ENCODE measurements at regions not wholly inside any gene's neighbourhood (a gene's known extent, or its start where the extent isn't known, plus 50 kb on each side); places are given as distances from the start of the nearest gene placed in this dataset.

DNA sequence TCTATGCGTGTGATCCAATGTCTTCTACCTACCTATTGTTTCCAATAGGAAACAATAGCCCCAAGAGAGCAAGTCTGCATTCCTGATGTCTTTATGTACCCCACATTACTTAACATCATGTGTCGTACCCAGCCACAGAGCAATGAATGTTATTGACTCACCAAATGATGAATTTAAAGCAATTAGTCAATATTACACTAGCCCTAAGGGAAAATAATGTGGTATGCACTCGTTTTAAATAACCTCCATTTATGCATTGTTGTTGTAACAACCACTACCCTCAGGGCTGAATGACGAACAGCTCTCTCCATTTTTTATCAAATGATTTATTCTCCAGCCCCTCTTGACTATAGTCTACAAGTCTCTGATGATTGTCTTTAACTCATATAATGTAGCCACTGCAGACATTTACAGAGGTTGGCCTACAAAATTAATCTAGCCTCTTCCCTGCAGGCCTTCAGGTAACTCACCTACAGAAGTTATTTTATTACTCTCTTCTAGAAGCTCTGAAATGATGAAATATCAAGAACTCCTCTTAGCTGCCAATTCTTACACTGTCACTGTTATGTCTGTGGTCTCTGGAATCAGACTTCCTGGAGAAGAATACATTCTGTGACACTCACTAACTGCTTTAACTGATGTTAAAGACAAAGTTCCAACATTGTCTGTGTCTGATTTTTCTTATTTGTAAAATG lies 601.7 kb upstream of the GRIA3 start:
- Histone ChIP-seq H3K27ac (no peak overlapping the region), H3K4me1 (no peaks in the 10 kb centered on the region), H3K4me3 (no peak overlapping the region), H3K9me3 (no peaks in the 10 kb centered on the region; the same call in 2 of the 3 replicates), H3K4me2 (no peak overlapping the region)
- ChIA-PET CTCF (no interaction called here), POLR2A (no interaction called here)
- no peak for TF ChIP-seq ZFP36 (IDR thresholded peaks at IDR 0.05; ENCODE audit: borderline replicate concordance, partially characterized antibody)
- no peak for TF ChIP-seq ZSCAN20 (CRISPR knock-in tag; IDR thresholded peaks at IDR 0.05)
- TF ChIP-seq, protein P1, sequence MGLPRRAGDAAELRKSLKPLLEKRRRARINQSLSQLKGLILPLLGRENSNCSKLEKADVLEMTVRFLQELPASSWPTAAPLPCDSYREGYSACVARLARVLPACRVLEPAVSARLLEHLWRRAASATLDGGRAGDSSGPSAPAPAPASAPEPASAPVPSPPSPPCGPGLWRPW (IDR thresholded peaks at IDR 0.05): no peak
- no peak for TF ChIP-seq FOSB (CRISPR knock-in tag; IDR thresholded peaks at IDR 0.05)
- TF ChIP-seq BHLHE40 (IDR thresholded peaks at IDR 0.05; ENCODE audit: low read depth, low read length): no peak
- FAIRE-seq (no peak), DNase-seq (ENCODE audit: low read depth in 1 of 2, low spot score in 1 of 2) (no peak), ATAC-seq (no peak)
- WGBS (ENCODE audit: missing lambda C conversion rate): 14% methylated on average over 4 of the region's 4 CpGs

DNA sequence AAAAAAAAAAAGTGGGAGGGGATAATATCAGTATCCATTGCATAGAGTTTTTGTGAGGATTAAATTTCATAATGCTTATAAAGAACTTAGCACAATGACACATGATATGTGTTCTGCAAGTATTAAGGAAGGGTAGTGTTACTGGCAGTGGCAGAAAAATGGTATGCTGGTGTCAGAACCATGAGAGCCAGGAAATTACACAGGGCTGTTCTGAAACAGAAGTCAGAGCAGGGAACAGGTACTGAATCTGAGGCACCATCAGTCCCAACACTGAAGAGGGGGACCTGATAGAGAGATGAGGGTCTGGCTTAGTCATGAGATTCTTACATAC lies 601.1 kb upstream of the GRIA3 start:
- CTCF ChIA-PET: no interaction called here
- Histone ChIP-seq H3K4me3 (no peak overlapping the region), H3K27ac (no peak overlapping the region), H3K4me1 (no peaks in the 10 kb centered on the region), H3K9me3 (no peaks in the 10 kb centered on the region; the same call in 2 of the 3 replicates), H3K4me2 (no peak overlapping the region)
- TF ChIP-seq, protein P2, sequence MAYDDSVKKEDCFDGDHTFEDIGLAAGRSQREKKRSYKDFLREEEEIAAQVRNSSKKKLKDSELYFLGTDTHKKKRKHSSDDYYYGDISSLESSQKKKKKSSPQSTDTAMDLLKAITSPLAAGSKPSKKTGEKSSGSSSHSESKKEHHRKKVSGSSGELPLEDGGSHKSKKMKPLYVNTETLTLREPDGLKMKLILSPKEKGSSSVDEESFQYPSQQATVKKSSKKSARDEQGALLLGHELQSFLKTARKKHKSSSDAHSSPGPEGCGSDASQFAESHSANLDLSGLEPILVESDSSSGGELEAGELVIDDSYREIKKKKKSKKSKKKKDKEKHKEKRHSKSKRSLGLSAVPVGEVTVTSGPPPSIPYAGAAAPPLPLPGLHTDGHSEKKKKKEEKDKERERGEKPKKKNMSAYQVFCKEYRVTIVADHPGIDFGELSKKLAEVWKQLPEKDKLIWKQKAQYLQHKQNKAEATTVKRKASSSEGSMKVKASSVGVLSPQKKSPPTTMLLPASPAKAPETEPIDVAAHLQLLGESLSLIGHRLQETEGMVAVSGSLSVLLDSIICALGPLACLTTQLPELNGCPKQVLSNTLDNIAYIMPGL (CRISPR knock-in tag; IDR thresholded peaks at IDR 0.05; ENCODE audit: borderline replicate concordance): no peak
- TF ChIP-seq EHF (CRISPR knock-in tag; IDR thresholded peaks at IDR 0.05) (no peak), KDM1A (IDR thresholded peaks at IDR 0.05; ENCODE audit: low read depth) (no peak), RAD21 (conservative IDR thresholded peaks at IDR 0.05 in 1 of 2, IDR thresholded peaks at IDR 0.05 in 1 of 2) (no peak), MAZ (IDR thresholded peaks at IDR 0.05; ENCODE audit: borderline replicate concordance, low read depth, low read length) (no peak), KDM5A (IDR thresholded peaks at IDR 0.05) (no peak), CBX2 (IDR thresholded peaks at IDR 0.05; ENCODE audit: borderline replicate concordance, low read depth) (no peak), RCOR1 (IDR thresholded peaks at IDR 0.05; ENCODE audit: low read depth, low read length) (no peak), JUN (IDR thresholded peaks at IDR 0.05) (no peak), CHD4 (IDR thresholded peaks at IDR 0.05; ENCODE audit: borderline replicate concordance) (no peak)
- TF ChIP-seq, protein P3, sequence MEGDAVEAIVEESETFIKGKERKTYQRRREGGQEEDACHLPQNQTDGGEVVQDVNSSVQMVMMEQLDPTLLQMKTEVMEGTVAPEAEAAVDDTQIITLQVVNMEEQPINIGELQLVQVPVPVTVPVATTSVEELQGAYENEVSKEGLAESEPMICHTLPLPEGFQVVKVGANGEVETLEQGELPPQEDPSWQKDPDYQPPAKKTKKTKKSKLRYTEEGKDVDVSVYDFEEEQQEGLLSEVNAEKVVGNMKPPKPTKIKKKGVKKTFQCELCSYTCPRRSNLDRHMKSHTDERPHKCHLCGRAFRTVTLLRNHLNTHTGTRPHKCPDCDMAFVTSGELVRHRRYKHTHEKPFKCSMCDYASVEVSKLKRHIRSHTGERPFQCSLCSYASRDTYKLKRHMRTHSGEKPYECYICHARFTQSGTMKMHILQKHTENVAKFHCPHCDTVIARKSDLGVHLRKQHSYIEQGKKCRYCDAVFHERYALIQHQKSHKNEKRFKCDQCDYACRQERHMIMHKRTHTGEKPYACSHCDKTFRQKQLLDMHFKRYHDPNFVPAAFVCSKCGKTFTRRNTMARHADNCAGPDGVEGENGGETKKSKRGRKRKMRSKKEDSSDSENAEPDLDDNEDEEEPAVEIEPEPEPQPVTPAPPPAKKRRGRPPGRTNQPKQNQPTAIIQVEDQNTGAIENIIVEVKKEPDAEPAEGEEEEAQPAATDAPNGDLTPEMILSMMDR (IDR thresholded peaks at IDR 0.05): no peak
- TF ChIP-seq, protein P4, sequence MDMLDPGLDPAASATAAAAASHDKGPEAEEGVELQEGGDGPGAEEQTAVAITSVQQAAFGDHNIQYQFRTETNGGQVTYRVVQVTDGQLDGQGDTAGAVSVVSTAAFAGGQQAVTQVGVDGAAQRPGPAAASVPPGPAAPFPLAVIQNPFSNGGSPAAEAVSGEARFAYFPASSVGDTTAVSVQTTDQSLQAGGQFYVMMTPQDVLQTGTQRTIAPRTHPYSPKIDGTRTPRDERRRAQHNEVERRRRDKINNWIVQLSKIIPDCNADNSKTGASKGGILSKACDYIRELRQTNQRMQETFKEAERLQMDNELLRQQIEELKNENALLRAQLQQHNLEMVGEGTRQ (IDR thresholded peaks at IDR 0.05): no peak
- TF ChIP-seq, protein P5, sequence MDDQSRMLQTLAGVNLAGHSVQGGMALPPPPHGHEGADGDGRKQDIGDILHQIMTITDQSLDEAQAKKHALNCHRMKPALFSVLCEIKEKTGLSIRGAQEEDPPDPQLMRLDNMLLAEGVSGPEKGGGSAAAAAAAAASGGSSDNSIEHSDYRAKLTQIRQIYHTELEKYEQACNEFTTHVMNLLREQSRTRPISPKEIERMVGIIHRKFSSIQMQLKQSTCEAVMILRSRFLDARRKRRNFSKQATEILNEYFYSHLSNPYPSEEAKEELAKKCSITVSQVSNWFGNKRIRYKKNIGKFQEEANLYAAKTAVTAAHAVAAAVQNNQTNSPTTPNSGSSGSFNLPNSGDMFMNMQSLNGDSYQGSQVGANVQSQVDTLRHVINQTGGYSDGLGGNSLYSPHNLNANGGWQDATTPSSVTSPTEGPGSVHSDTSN (IDR thresholded peaks at IDR 0.05): no peak
- TF ChIP-seq, protein P6, sequence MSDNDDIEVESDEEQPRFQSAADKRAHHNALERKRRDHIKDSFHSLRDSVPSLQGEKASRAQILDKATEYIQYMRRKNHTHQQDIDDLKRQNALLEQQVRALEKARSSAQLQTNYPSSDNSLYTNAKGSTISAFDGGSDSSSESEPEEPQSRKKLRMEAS (IDR thresholded peaks at IDR 0.05): no peak
- POLR2A ChIA-PET: no interaction called here
- ATAC-seq: no peak
- DNase-seq (ENCODE audit: low read depth in 1 of 2, low spot score in 1 of 2): no peak
- no peak for FAIRE-seq
